ENCODE measurements at regions not wholly inside any gene's neighbourhood (a gene's known extent, or its start where the extent isn't known, plus 50 kb on each side); places are given as distances from the start of the nearest gene placed in this dataset.

DNA sequence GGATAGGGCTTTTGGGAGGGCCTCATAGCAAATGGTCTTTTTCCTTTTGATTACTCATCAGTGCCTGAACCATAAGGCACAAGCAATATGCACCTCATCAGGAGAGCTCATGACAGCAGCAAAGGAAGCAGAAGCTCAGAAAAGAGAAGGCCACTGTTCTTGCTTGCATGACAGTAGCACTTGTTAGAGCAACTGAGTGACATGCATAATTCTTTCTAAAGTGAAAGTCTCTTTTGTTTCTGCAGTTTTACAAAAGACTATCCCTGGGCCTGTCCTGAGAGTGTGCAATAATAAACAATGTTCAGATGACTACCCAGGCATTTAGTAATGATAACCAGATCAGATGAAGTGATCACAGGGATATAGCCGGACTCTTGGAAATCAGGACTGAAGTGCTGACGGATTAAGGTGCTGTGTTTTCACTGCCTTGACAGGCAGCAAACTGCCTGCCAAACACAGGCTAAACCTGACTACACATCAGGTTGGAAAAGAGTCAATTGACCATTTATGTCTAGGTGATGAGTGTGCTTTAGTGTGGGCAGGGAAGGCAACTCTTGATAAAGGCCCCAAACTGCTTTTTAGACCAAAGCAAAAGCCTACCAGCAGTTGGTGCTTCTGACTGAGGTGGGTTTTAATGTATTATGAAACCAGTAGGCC lies 1860.3 kb downstream of the TP53TG3F start:
- ChIA-PET CTCF (no interaction called here), POLR2A (ENCODE audit: low non-redundant PET) (no interaction called here)
- DNase-seq (ENCODE audit: low spot score) = no peak
- no peak overlapping the region for H3K27ac ChIP-seq
- TF ChIP-seq CTCF (conservative IDR thresholded peaks at IDR 0.05; ENCODE audit: low read depth) = no peak

GRCh38 chr16:35325936-35326335 lies 1866.5 kb downstream of the TP53TG3F start:
- ChIA-PET POLR2A (ENCODE audit: low non-redundant PET) (no interaction called here), CTCF (interaction anchor here (0.6 kb wide), 1 partner anchor 47 kb away, joined by 5 read pairs; no protein-coding TSS in a partner anchor)
- no peak for TF ChIP-seq CTCF (conservative IDR thresholded peaks at IDR 0.05; ENCODE audit: low read depth)
- no peak for DNase-seq (ENCODE audit: low spot score)
- H3K27ac ChIP-seq = no peak overlapping the region

DNA sequence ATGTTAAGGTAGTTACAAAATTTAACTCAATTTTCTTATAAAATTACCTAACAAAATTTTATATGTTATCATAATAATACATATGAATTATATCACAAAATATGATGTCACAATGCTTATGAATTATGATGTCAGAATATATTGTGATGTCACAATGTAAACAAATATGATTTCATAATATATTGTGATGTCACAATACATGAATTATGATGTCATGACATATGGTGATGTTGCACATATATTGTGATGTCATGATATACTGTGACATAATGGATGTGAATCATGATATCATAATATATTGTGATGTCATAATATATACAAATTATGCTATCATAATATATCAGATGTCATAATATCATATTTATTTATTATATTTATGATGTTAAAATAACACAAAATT lies 1879.9 kb downstream of the TP53TG3F start:
- no peak for DNase-seq (ENCODE audit: low spot score)
- POLR2A ChIA-PET (ENCODE audit: low non-redundant PET) = no interaction called here
- no peak for TF ChIP-seq CTCF (conservative IDR thresholded peaks at IDR 0.05; ENCODE audit: low read depth)
- H3K27ac ChIP-seq = no peak overlapping the region
- CTCF ChIA-PET = no interaction called here

- H3K27ac ChIP-seq = no peak overlapping the region
- no peak for DNase-seq (ENCODE audit: low spot score)
- no peak for TF ChIP-seq CTCF (conservative IDR thresholded peaks at IDR 0.05; ENCODE audit: low read depth)
- ChIA-PET POLR2A (ENCODE audit: low non-redundant PET) (no interaction called here), CTCF (no interaction called here)
Measured at GRCh38 chr16:35342012-35342411, 1882.6 kb downstream of the TP53TG3F start.

- no peak overlapping the region for H3K27ac ChIP-seq
- TF ChIP-seq CTCF (conservative IDR thresholded peaks at IDR 0.05; ENCODE audit: low read depth) = no peak
- CTCF ChIA-PET = no interaction called here
- POLR2A ChIA-PET (ENCODE audit: low non-redundant PET) = no interaction called here
- no peak for DNase-seq (ENCODE audit: low spot score)
Measured at GRCh38 chr16:35344012-35344762, 1884.8 kb downstream of the TP53TG3F start.

DNA sequence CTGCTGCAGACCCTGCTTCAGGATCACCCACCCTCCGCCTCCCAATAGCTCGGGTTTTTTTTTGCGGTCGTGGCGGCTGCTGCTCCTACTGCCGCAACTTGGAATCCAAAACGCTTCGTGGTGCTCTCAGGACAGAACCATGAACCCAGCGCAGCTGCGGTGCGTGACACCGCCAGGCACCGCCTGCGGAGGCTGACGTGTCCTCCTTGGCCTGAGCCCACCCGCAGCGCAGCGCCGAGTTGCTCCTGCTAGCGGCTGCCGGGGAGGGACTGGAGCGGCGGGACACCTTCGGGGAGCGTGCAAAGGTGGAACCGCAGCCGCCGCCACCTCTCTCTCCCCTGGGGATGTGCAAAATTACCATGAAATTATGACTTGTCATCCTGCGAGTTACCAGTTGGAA lies 1893.0 kb downstream of the TP53TG3F start:
- CTCF ChIA-PET = no interaction called here
- POLR2A ChIA-PET (ENCODE audit: low non-redundant PET) = no interaction called here
- H3K27ac ChIP-seq = no peak overlapping the region
- no peak for DNase-seq (ENCODE audit: low spot score)
- TF ChIP-seq CTCF (conservative IDR thresholded peaks at IDR 0.05; ENCODE audit: low read depth) = no peak

All from RWPE1 (cell line).